CMK (cell line): ENCODE measurements at regions not wholly inside any gene's neighbourhood (a gene's known extent, or its start where the extent isn't known, plus 50 kb on each side); places are given as distances from the start of the nearest gene placed in this dataset.

Source experiments
- DNase-seq: peaks from one replicate; pipeline ENCODE4 v3.0.0-alpha.2; 2010; ENCODE audit warnings: low read depth

- no peak for DNase-seq
These were observed 1318.5 kb upstream of the ADGRL3 start for GRCh38 chr4:59881632-59882031.

GRCh38 chr4:59904331-59904730 is 1295.8 kb upstream of the ADGRL3 start:
- DNase-seq: no peak

GRCh38 chr4:59920416-59920815 is 1279.7 kb upstream of the ADGRL3 start:
- no peak for DNase-seq

GRCh38 chr4:59925290-59925689 is 1274.8 kb upstream of the ADGRL3 start:
- no peak for DNase-seq

GRCh38 chr4:59936566-59936965 is 1263.6 kb upstream of the ADGRL3 start:
- no peak for DNase-seq

GRCh38 chr4:59938166-59938565 is 1262.0 kb upstream of the ADGRL3 start:
- no peak for DNase-seq

GRCh38 chr4:59945277-59945676 is 1254.8 kb upstream of the ADGRL3 start:
- no peak for DNase-seq

- DNase-seq: no peak
These were observed 1254.4 kb upstream of the ADGRL3 start for GRCh38 chr4:59945716-59946115.

- no peak for DNase-seq
These were observed 1243.8 kb upstream of the ADGRL3 start for GRCh38 chr4:59956366-59956765.

GRCh38 chr4:59960143-59960542 is 1240.0 kb upstream of the ADGRL3 start:
- no peak for DNase-seq

GRCh38 chr4:59966758-59967157 is 1233.4 kb upstream of the ADGRL3 start:
- no peak for DNase-seq

GRCh38 chr4:59968796-59969195 is 1231.3 kb upstream of the ADGRL3 start:
- DNase-seq: no peak

GRCh38 chr4:59969909-59970308 is 1230.2 kb upstream of the ADGRL3 start:
- DNase-seq: no peak

- DNase-seq: peak; percentile 4
These were observed 1228.2 kb upstream of the ADGRL3 start for GRCh38 chr4:59971952-59972351.

- no peak for DNase-seq
These were observed 1226.6 kb upstream of the ADGRL3 start for GRCh38 chr4:59973492-59973891.

GRCh38 chr4:59979061-59979460 is 1221.1 kb upstream of the ADGRL3 start:
- no peak for DNase-seq

- no peak for DNase-seq
These were observed 1216.3 kb upstream of the ADGRL3 start for GRCh38 chr4:59983852-59984251.

- no peak for DNase-seq
These were observed 1212.8 kb upstream of the ADGRL3 start for GRCh38 chr4:59987289-59987688.

GRCh38 chr4:59994118-59994517 is 1206.0 kb upstream of the ADGRL3 start:
- no peak for DNase-seq

GRCh38 chr4:60002603-60003337 is 1197.4 kb upstream of the ADGRL3 start:
- DNase-seq: no peak

- DNase-seq: no peak
These were observed 1186.5 kb upstream of the ADGRL3 start for GRCh38 chr4:60013464-60014184.

- DNase-seq: no peak
These were observed 1183.2 kb upstream of the ADGRL3 start for GRCh38 chr4:60016971-60017370.

- DNase-seq: no peak
These were observed 1180.9 kb upstream of the ADGRL3 start for GRCh38 chr4:60019180-60019579.

- no peak for DNase-seq
These were observed 1180.2 kb upstream of the ADGRL3 start for GRCh38 chr4:60019946-60020345.
